Karpas-422 (cell line): ENCODE measurements at regions not wholly inside any gene's neighbourhood (a gene's known extent, or its start where the extent isn't known, plus 50 kb on each side); places are given as distances from the start of the nearest gene placed in this dataset.

Experiments used
- DNase-seq: peaks from one replicate; pipeline ENCODE4 v3.0.0-alpha.2; 2015
- H2AFZ ChIP-seq: fragments of 200-600 bp; sonication (generic); 2 replicates; pipeline ENCODE4 v1.6.1; 2014; ENCODE audit warnings: antibody characterized with exemption, low read length, mixed read lengths
- H3K27ac ChIP-seq: fragments of 200-600 bp; sonication (generic); 2 replicates; pipeline ENCODE4 v1.5.1; 2014; ENCODE audit warnings: mild to moderate bottlenecking, low read length, moderate library complexity
- H3K27me3 ChIP-seq: fragments of 200-600 bp; sonication (generic); 2 replicates; pipeline ENCODE4 v1.6.1; 2014; ENCODE audit warnings: low read length, mixed read lengths
- H3K36me3 ChIP-seq: fragments of 200-600 bp; sonication (generic); 2 replicates; pipeline ENCODE4 v1.6.1; 2014; ENCODE audit warnings: low read length, mixed read lengths; ENCODE audit not compliant: insufficient read depth
- H3K4me1 ChIP-seq: fragments of 200-600 bp; sonication (generic); 2 replicates; pipeline ENCODE4 v1.6.1; 2014; ENCODE audit warnings: mild to moderate bottlenecking, low read length, mixed read lengths
- H3K4me2 ChIP-seq: fragments of 200-600 bp; sonication (generic); 2 replicates; pipeline ENCODE4 v1.6.1; 2014; ENCODE audit warnings: low read length, low read depth, mild to moderate bottlenecking; ENCODE audit not compliant: poor library complexity, severe bottlenecking
- H3K4me3 ChIP-seq: fragments of 200-600 bp; sonication (generic); 2 replicates; pipeline ENCODE4 v1.5.1; 2014; ENCODE audit warnings: mild to moderate bottlenecking, antibody characterized with exemption, low read length, mixed read lengths
- H3K79me2 ChIP-seq: fragments of 200-600 bp; sonication (generic); 2 replicates; pipeline ENCODE4 v1.6.1; 2014; ENCODE audit warnings: mild to moderate bottlenecking, low read length, mixed read lengths
- H3K9ac ChIP-seq: fragments of 200-600 bp; sonication (generic); 2 replicates; pipeline ENCODE4 v1.6.0; 2014; ENCODE audit warnings: low read length
- H3K9me2 ChIP-seq: fragments of 200-600 bp; sonication (generic), shearing (Covaris generic); replicated peaks from 2 replicates; pipeline ENCODE4 v1.6.0; 2014; ENCODE audit warnings: mild to moderate bottlenecking, low read length, moderate library complexity; ENCODE audit not compliant: insufficient read depth
- H3K9me3 ChIP-seq: fragments of 300-700, 200-600 bp; sonication (generic); 2 replicates; pipeline ENCODE4 v1.6.1; 2014; ENCODE audit warnings: low read length, mixed read lengths
- H4K20me1 ChIP-seq: fragments of 200-600 bp; sonication (generic); 2 replicates; pipeline ENCODE4 v1.6.1; 2014; ENCODE audit warnings: mild to moderate bottlenecking, antibody characterized with exemption, low read length, low read depth; ENCODE audit not compliant: insufficient read depth

DNA sequence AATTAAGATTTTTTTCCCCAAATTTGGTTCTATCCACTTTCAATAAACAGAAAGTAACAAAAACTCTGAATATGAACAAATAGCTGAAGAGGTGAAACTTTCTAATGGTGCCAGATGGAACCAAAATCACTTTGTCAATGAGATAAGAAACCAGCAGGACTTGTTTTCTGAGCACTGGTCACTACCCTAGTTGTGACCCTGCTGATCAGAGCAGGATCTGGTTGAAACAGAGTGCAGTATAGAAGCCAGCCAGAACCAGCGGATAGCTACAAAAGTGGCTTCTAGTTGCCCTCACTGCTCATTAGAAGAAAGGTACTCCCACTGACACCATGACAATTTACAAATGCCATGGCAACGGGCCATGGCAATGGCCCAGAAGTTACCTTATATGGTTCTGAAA is 158.3 kb upstream of the PIEZO2 start:
- Histone ChIP-seq H3K9me2 (no peaks in the 10 kb centered on the region), H3K27me3 (no peaks in the 10 kb centered on the region), H3K9ac (no peak overlapping the region), H2AFZ (no peak overlapping the region), H3K4me1 (no peaks in the 10 kb centered on the region), H3K9me3 (no peaks in the 10 kb centered on the region), H4K20me1 (no peaks in the 10 kb centered on the region), H3K4me3 (no peak overlapping the region), H3K79me2 (no peaks in the 10 kb centered on the region), H3K27ac (no peak overlapping the region), H3K36me3 (no peaks in the 10 kb centered on the region), H3K4me2 (no peak overlapping the region)
- no peak for DNase-seq

DNA sequence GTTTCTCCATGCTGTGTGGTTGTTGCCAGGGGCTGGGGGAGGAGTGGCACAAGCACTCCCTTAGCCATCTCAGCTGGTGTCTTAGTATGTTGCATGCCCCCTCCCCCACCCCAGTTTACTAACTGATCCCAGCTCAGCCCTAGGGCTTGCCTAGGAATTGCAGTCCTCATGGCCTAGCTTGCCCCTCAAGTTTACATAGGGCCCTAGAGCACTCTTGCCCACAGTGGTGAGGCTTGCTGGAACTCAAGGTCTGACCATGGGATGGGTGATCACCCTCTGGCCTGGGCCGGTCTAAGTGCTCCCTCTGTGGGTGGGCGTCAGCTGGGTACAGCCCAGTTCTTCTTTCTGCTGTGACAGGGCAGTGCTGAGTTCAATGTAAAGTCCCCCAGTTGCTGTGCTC is 156.1 kb upstream of the PIEZO2 start:
- Histone ChIP-seq H3K9me3 (no peaks in the 10 kb centered on the region), H3K9ac (no peak overlapping the region), H3K27me3 (no peaks in the 10 kb centered on the region), H3K9me2 (no peaks in the 10 kb centered on the region), H4K20me1 (no peaks in the 10 kb centered on the region), H3K79me2 (no peaks in the 10 kb centered on the region), H3K4me1 (no peaks in the 10 kb centered on the region), H3K27ac (no peak overlapping the region), H3K4me3 (no peak overlapping the region), H3K36me3 (no peaks in the 10 kb centered on the region), H2AFZ (no peak overlapping the region), H3K4me2 (no peak overlapping the region)
- DNase-seq: no peak

DNA sequence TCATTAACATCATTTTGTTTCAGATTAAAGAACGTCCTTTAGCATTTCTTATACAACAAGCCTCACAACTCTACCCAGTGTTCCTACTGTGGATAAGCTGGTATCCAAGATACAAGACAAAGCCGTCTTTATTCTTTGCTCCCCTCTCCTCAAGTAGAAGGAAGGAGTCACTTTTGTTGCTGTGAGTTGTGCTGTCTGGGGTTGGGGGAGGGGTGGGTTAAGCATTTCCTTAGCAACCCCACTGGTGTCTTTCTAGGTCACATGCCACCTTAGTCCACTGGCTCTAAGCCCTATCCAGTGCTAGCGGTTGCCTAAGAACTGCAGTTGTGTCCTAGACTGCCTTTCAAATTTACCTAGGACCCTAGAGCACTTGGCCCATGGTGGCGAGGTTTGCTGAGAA is 155.6 kb upstream of the PIEZO2 start:
- no peaks in the 10 kb centered on the region for H3K27me3 ChIP-seq
- H3K4me2 ChIP-seq: no peak overlapping the region
- no peaks in the 10 kb centered on the region for H3K36me3 ChIP-seq
- H3K4me1 ChIP-seq: no peaks in the 10 kb centered on the region
- H2AFZ ChIP-seq: no peak overlapping the region
- H3K27ac ChIP-seq: no peak overlapping the region
- no peaks in the 10 kb centered on the region for H3K9me3 ChIP-seq
- no peak for DNase-seq
- no peak overlapping the region for H3K9ac ChIP-seq
- H4K20me1 ChIP-seq: no peaks in the 10 kb centered on the region
- H3K79me2 ChIP-seq: no peaks in the 10 kb centered on the region
- H3K9me2 ChIP-seq: no peaks in the 10 kb centered on the region
- H3K4me3 ChIP-seq: no peak overlapping the region

DNA sequence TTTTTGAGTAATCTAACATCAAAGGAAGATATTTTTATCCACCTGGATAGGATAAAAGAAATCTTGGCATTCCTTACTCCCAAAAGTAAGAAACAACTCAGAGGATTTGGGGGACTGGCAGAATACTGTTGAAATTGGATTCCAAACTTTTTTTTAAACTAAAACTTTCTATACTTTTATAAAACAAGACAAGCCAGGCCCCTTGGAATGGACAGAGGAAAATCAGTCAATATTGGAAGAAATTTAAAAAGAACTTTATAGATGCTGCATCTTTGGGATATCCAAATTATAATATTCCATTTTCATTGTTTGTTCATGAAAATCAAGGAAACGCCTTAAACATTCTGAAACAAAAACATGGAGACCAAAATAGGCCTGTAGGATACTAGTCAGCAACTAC is 147.6 kb upstream of the PIEZO2 start:
- no peak overlapping the region for H3K9ac ChIP-seq
- no peak for DNase-seq
- no peaks in the 10 kb centered on the region for H3K79me2 ChIP-seq
- no peaks in the 10 kb centered on the region for H3K27me3 ChIP-seq
- no peaks in the 10 kb centered on the region for H3K4me1 ChIP-seq
- no peak overlapping the region for H3K4me2 ChIP-seq
- H3K27ac ChIP-seq: no peak overlapping the region
- H4K20me1 ChIP-seq: no peaks in the 10 kb centered on the region
- H3K4me3 ChIP-seq: no peak overlapping the region
- no peaks in the 10 kb centered on the region for H3K9me2 ChIP-seq
- no peaks in the 10 kb centered on the region for H3K9me3 ChIP-seq
- H2AFZ ChIP-seq: no peak overlapping the region
- no peaks in the 10 kb centered on the region for H3K36me3 ChIP-seq

DNA sequence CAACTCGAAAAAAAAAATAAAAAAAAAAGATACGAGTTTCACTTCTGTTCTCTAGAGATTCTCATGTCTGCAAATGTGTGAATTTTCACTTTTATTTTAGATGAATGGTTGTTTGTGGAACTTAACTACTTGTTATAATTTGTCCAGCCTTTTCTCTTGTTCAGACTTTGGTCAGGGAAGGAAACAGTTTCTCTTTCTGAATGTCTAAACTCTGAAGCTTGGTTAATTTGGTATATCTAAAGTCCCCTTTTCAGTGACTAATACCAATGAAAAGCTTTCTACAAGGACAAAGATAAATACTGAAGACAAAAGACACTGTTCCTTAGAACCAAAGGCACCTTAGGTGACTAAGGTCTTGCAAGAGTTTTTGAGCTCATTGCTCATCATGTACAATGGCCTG is 144.4 kb upstream of the PIEZO2 start:
- Histone ChIP-seq H2AFZ (no peak overlapping the region), H3K79me2 (no peaks in the 10 kb centered on the region)

GRCh38 chr18:11290786-11291185 is 141.4 kb upstream of the PIEZO2 start:
- Histone ChIP-seq H3K9me2 (no peaks in the 10 kb centered on the region), H3K4me1 (no peaks in the 10 kb centered on the region), H4K20me1 (no peaks in the 10 kb centered on the region), H3K79me2 (no peaks in the 10 kb centered on the region), H3K9ac (no peak overlapping the region), H3K4me3 (no peak overlapping the region), H3K27me3 (no peaks in the 10 kb centered on the region), H2AFZ (no peak overlapping the region), H3K9me3 (no peaks in the 10 kb centered on the region), H3K4me2 (no peak overlapping the region), H3K36me3 (no peaks in the 10 kb centered on the region), H3K27ac (no peak overlapping the region)
- DNase-seq: no peak

More for the DNA sequence above, 144.4 kb upstream of the PIEZO2 start:
- no peaks in the 10 kb centered on the region for H3K9me2 ChIP-seq
- DNase-seq: no peak
- no peak overlapping the region for H3K4me2 ChIP-seq
- H3K9me3 ChIP-seq: no peaks in the 10 kb centered on the region
- H3K4me3 ChIP-seq: no peak overlapping the region
- no peaks in the 10 kb centered on the region for H3K4me1 ChIP-seq
- H4K20me1 ChIP-seq: no peaks in the 10 kb centered on the region
- no peaks in the 10 kb centered on the region for H3K27me3 ChIP-seq
- no peak overlapping the region for H3K27ac ChIP-seq
- no peaks in the 10 kb centered on the region for H3K36me3 ChIP-seq
- no peak overlapping the region for H3K9ac ChIP-seq

GRCh38 chr18:11289248-11289647 is 139.9 kb upstream of the PIEZO2 start:
- Histone ChIP-seq H3K9me2 (no peaks in the 10 kb centered on the region; the same call in 1 of the 2 replicates), H3K4me2 (no peak overlapping the region), H3K36me3 (no peaks in the 10 kb centered on the region), H3K9me3 (no peaks in the 10 kb centered on the region), H4K20me1 (no peaks in the 10 kb centered on the region), H3K27ac (no peak overlapping the region), H3K9ac (no peak overlapping the region), H3K27me3 (0 out of 2 replicates have a peak, but pooled peaks cover 2% of the 10 kb centered on the region), H3K79me2 (no peaks in the 10 kb centered on the region), H3K4me3 (no peak overlapping the region), H2AFZ (no peak overlapping the region), H3K4me1 (no peaks in the 10 kb centered on the region)
- no peak for DNase-seq

GRCh38 chr18:11288401-11288800 is 139.0 kb upstream of the PIEZO2 start:
- H3K9me2 ChIP-seq: no peaks in the 10 kb centered on the region; the same call in 1 of the 2 replicates
- DNase-seq: no peak
- H3K9ac ChIP-seq: no peak overlapping the region
- H3K36me3 ChIP-seq: no peaks in the 10 kb centered on the region
- no peaks in the 10 kb centered on the region for H3K4me1 ChIP-seq
- no peak overlapping the region for H3K27ac ChIP-seq
- no peak overlapping the region for H3K4me2 ChIP-seq
- H3K79me2 ChIP-seq: no peaks in the 10 kb centered on the region
- no peak overlapping the region for H2AFZ ChIP-seq
- no peaks in the 10 kb centered on the region for H4K20me1 ChIP-seq
- no peak overlapping the region for H3K4me3 ChIP-seq
- H3K9me3 ChIP-seq: no peaks in the 10 kb centered on the region
- 0 out of 2 replicates have a peak, but pooled peaks cover 2% of the 10 kb centered on the region for H3K27me3 ChIP-seq

DNA sequence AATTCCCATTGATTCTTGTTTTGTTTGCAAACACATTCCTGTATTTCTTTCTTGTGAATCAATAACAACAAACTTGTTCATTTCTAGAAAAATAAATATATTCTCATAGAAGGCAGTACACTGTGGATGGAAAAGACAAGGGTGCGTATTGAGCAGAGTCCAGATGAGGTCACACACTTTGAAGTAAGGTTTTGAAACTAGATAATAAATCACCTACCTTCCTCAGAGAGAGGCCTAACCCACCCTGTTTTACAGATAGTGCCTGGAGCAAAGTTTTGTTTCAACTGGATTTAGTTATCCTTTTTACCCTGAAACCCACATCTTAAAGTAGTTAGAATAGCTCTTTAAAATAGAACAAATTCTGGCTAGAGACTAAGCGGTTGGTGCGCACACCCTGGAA is 137.1 kb upstream of the PIEZO2 start:
- Histone ChIP-seq H3K9ac (no peak overlapping the region), H3K4me2 (no peak overlapping the region), H3K27me3 (0 out of 2 replicates have a peak, but pooled peaks cover 2% of the 10 kb centered on the region), H3K27ac (no peak overlapping the region), H3K4me3 (no peak overlapping the region), H3K79me2 (no peaks in the 10 kb centered on the region), H4K20me1 (no peaks in the 10 kb centered on the region), H3K36me3 (no peaks in the 10 kb centered on the region), H2AFZ (no peak overlapping the region), H3K9me2 (no peaks in the 10 kb centered on the region; the same call in 1 of the 2 replicates), H3K4me1 (no peaks in the 10 kb centered on the region), H3K9me3 (no peaks in the 10 kb centered on the region)
- DNase-seq: no peak
